Keratinocyte (primary cell): ENCODE measurements at regions not wholly inside any gene's neighbourhood (a gene's known extent, or its start where the extent isn't known, plus 50 kb on each side); places are given as distances from the start of the nearest gene placed in this dataset.

Experiments
- EZH2 ChIP-seq: IDR thresholded peaks from one replicate; pipeline ENCODE4 v1.6.1; 2012; ENCODE audit warnings: inconsistent platforms, mild to moderate bottlenecking, low read length, moderate library complexity
- TF ChIP-seq, protein P1 (sequence below), 3 experiments: IDR thresholded peaks in 1 of 3; conservative IDR thresholded peaks in 1 of 3; optimal IDR thresholded peaks in 1 of 3; 2 replicates in 2 of 3; 3 replicates in 1 of 3; pipeline versions ENCODE3 to v1.5.1; 2011; ENCODE audit warnings: low read length in 3 of 3, mild to moderate bottlenecking in 3 of 3, moderate library complexity in 2 of 3, control low read depth in 1 of 3, inconsistent platforms in 1 of 3; ENCODE audit not compliant: insufficient read depth in 2 of 3; ENCODE audit errors: extremely low read depth in 1 of 3

- TF ChIP-seq, protein P1, sequence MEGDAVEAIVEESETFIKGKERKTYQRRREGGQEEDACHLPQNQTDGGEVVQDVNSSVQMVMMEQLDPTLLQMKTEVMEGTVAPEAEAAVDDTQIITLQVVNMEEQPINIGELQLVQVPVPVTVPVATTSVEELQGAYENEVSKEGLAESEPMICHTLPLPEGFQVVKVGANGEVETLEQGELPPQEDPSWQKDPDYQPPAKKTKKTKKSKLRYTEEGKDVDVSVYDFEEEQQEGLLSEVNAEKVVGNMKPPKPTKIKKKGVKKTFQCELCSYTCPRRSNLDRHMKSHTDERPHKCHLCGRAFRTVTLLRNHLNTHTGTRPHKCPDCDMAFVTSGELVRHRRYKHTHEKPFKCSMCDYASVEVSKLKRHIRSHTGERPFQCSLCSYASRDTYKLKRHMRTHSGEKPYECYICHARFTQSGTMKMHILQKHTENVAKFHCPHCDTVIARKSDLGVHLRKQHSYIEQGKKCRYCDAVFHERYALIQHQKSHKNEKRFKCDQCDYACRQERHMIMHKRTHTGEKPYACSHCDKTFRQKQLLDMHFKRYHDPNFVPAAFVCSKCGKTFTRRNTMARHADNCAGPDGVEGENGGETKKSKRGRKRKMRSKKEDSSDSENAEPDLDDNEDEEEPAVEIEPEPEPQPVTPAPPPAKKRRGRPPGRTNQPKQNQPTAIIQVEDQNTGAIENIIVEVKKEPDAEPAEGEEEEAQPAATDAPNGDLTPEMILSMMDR (optimal IDR thresholded peaks at IDR 0.05 in 1 of 3, IDR thresholded peaks at IDR 0.05 in 1 of 3, conservative IDR thresholded peaks at IDR 0.05 in 1 of 3; ENCODE audit: extremely low read depth in 1 of 3, insufficient read depth in 2 of 3, low read length in 3 of 3), result no peak
- no peak for TF ChIP-seq EZH2
Observed at GRCh38 chr6:66638518-66638917, 931.5 kb upstream of the EYS start.
